Mesodermal cell (in vitro differentiated cells): ENCODE measurements at regions not wholly inside any gene's neighbourhood (a gene's known extent, or its start where the extent isn't known, plus 50 kb on each side); places are given as distances from the start of the nearest gene placed in this dataset.
"Not testable (repeated sequence)": the region's sequence is repeated elsewhere in the genome, so short reads cannot be mapped to it uniquely, and the experiment has no call there.

ENCODE experiments used
- H3K27ac ChIP-seq: 2 replicates; pipeline ENCODE4 v1.7.0; 2013; ENCODE audit warnings: mild to moderate bottlenecking, low read depth, low read length, moderate library complexity; ENCODE audit not compliant: severe bottlenecking
- H3K36me3 ChIP-seq: 2 replicates; pipeline ENCODE4 v1.7.1; 2013; ENCODE audit warnings: mild to moderate bottlenecking, low read length, moderate library complexity; ENCODE audit not compliant: control insufficient read depth, insufficient read depth
- H3K4me1 ChIP-seq: one replicate; pipeline ENCODE4 v1.7.1; 2013; ENCODE audit warnings: mild to moderate bottlenecking, low read length; ENCODE audit not compliant: insufficient read depth, control insufficient read depth, poor library complexity, severe bottlenecking
- H3K4me3 ChIP-seq: 2 replicates; pipeline ENCODE4 v1.7.0; 2013; ENCODE audit warnings: low read length, control low read depth, mild to moderate bottlenecking; ENCODE audit not compliant: insufficient read depth, poor library complexity, severe bottlenecking; ENCODE audit errors: extremely low read depth
- H3K9me3 ChIP-seq: 2 replicates; pipeline ENCODE4 v1.7.1; 2013; ENCODE audit warnings: mild to moderate bottlenecking, low read length, moderate library complexity; ENCODE audit not compliant: control insufficient read depth
- WGBS, 2 experiments: methylation state at CpG; one replicate each; pipeline ENCODE4 v1.1.5; 2013; ENCODE audit warnings: missing lambda C conversion rate in 2 of 2; ENCODE audit not compliant: insufficient coverage in 2 of 2; 5-methylcytosine and 5-hydroxymethylcytosine counted together

DNA sequence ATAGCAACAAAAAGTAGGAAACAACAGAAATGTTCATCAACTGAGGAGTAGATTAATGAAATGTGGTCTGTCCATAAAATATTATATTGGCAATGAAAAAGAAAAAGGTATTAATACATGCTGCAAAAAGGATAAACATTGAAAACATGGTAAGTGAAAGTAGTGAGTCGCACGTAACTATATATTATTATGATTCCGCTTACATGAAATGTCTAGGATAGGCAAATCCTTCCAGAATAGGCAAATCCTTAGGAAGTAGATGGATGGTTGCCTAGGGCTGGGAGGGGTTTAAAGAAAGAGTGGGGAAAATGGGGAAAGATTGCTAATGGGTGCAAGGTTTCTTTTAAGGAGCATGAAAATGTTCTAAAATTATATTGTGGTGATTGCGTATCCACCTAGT is 198.1 kb upstream of the WSB1 start:
- WGBS, 2 experiments: 96% methylated on average over 3 of the region's 4 CpGs; no CpG with 5 or more reads in 1 of the 2 experiments
- H3K4me1 ChIP-seq, H3K27ac ChIP-seq, H3K4me3 ChIP-seq, H3K36me3 ChIP-seq: not testable (repeated sequence)
- H3K9me3 ChIP-seq: peaks cover 16% of the 10 kb centered on the region

DNA sequence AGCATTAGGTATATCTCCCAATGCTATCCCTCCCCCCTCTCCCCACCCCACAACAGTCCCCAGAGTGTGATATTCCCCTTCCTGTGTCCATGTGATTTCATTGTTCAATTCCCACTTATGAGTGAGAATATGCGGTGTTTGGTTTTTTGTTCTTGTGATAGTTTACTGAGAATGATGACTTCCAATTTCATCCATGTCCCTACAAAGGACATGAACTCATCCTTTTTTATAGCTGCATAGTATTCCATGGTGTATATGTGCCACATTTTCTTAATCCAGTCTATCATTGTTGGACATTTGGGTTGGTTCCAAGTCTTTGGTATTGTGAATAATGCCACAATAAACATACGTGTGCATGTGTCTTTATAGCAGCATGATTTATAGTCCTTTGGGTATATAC is 194.6 kb upstream of the WSB1 start:
- not testable (repeated sequence) for H3K27ac ChIP-seq, H3K36me3 ChIP-seq, H3K4me1 ChIP-seq, H3K4me3 ChIP-seq, H3K9me3 ChIP-seq
- WGBS, 2 experiments: no CpG with 5 or more reads among the region's 2 CpGs

DNA sequence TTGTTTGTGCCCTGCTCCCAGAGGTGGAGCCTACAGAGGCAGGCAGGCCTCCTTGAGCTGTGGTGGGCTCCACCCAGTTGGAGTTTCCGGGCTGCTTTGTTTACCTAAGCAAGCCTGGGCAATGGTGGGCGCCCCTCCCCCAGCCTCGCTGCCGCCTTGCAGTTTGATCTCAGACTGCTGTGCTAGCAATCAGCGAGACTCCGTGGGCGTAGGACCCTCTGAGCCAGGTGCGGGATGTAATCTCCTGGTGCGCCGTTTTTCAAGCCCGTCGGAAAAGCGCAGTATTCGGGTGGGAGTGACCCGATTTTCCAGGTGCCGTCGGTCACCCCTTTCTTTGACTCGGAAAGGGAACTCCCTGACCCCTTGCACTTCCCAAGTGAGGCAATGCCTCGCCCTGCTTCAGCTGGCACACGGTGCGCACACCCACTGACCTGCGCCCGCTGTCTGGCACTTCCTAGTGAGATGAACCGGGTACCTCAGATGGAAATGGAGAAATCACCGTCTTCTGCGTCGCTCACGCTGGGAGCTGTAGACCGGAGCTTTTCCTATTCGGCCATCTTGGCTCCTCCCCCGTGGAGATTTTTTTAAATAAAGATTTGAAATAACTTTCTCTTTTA is 189.2 kb upstream of the WSB1 start:
- H3K4me3 ChIP-seq, H3K36me3 ChIP-seq, H3K4me1 ChIP-seq, H3K27ac ChIP-seq: not testable (repeated sequence)
- WGBS, 2 experiments: 78 to 93% methylated on average over 7 to 13 of the region's 31 CpGs
- peaks cover 17% of the 10 kb centered on the region for H3K9me3 ChIP-seq

DNA sequence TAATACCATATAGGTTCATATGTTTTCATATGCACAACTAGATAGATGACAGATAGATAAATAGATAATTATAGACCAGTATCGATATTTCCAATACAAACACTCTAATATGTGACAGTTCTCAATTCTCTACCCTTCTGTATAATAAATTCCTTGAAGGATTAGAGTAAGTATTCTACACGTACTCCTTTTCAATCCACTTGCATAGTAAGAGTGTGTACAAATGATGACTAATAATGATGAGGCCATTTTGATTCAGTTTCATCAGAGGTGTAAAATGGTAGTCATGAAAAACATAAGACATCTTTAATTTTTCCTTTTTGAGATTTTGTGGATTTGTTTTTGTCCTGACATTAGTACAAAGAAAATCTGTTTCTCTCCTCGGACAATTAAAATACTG is 188.3 kb upstream of the WSB1 start:
- Histone ChIP-seq H3K27ac (no peak overlapping the region), H3K4me1 (no peaks in the 10 kb centered on the region), H3K9me3 (peaks cover 17% of the 10 kb centered on the region), H3K4me3 (no peak overlapping the region), H3K36me3 (no peaks in the 10 kb centered on the region)
- no CpG with 5 or more reads among the region's 3 CpGs for WGBS, 2 experiments

DNA sequence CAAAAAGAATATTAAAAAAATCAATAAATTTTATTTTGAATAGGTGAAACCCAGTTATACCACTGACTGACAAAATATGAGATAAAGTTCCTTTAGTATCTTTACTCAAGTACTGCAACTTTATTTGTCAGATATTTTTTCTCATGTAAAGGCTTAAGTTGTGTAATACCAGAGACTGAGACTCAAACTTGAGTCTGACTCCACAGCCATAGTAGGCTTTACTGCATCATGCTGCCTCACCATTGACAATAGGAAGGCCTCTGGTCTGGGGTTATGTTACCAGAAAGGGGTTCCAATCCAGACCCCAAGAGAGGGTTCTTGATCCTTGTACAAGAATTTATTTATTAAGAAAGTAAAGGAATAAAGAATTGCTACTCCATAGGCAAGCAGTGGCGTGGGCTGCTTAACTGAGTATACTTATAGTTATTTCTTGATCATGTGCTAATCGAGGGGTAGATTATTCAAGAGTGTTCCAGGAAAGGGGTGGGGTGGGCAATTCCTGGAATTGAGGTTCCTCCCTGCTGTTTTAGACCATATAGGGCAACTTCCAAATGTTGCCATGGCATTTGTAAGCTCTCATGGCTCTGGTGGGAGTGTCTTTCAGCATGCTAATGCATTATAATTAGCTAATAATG is 187.4 kb upstream of the WSB1 start:
- no peak overlapping the region for H3K4me3 ChIP-seq
- H3K27ac ChIP-seq: no peak overlapping the region
- no peaks in the 10 kb centered on the region for H3K4me1 ChIP-seq
- peaks cover 19% of the 10 kb centered on the region for H3K9me3 ChIP-seq
- no peaks in the 10 kb centered on the region for H3K36me3 ChIP-seq
- WGBS, 2 experiments: 39 to 59% methylated on average over 2 of the region's 2 CpGs

DNA sequence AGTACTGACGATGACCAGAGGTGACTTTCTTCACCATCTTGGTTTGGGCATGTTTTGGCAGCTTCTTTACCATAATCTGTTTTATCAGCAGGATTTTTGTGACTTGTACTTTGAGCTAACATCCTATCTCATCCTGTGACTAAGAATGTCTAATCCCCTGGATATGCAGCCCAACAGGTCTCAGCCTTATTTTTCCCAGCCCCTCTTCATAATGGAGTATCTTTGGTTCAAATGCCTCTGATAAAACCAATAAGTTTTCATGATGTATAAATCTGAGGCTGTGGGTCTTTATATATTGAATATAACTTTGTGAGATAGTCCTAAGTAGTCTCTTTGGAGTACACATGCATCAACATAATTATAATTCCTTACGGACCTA is 186.9 kb upstream of the WSB1 start:
- 0% methylated on average over 1 of the region's 2 CpGs; no CpG with 5 or more reads in 1 of the 2 experiments for WGBS, 2 experiments

DNA sequence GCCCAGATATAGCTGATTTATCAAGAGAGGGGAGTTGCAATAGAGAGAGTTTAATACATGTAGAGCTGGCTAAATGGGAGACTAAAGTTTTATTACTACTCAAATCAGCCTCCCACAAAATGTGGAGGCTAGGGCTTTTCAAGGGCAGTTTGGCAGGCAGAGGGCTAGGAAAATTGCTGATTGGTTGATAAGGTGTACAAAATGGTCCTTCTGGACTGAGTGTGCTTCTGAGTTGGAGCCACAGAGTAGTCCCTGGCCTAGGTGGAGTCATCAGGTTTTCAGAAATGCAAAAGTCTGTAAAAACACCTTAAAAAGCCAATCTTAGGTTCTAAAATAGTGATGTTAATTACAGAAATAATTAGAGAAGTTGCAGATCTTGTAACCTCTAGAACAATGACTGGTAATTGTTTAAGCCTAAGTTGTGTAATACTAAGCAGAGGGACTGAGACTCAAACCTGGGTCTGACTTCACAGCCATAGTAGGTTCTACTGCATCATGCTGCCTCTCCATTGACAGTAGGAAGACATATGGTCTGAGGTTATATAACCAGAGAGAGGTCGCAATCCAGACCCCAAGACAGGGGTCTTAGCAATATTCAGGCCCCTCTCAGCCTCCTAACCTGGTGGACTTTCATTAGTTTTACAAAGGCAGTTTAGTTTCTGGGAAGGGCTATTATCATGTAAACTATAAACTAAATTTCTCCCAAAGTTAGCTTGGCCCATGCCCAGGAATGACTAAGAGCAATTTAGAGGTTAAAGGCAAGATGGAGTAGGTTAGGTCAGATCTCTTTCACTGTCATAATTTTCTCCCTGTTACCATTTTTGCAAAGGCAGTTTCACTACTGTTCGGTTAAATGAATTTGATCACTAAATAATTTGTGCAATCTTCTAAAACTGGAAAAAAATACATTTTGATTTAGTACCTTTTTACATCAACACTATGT is 186.3 kb upstream of the WSB1 start:
- H3K36me3 ChIP-seq, H3K4me3 ChIP-seq, H3K27ac ChIP-seq, H3K4me1 ChIP-seq: not testable (repeated sequence)
- H3K9me3 ChIP-seq: peaks cover 26% of the 10 kb centered on the region
- no CpG with 5 or more reads among the region's 2 CpGs for WGBS, 2 experiments

More for the DNA sequence above, 186.9 kb upstream of the WSB1 start:
- H3K4me1 ChIP-seq: no peaks in the 10 kb centered on the region
- no peak overlapping the region for H3K4me3 ChIP-seq
- H3K27ac ChIP-seq: no peak overlapping the region
- H3K36me3 ChIP-seq: no peaks in the 10 kb centered on the region
- peaks cover 25% of the 10 kb centered on the region for H3K9me3 ChIP-seq

DNA sequence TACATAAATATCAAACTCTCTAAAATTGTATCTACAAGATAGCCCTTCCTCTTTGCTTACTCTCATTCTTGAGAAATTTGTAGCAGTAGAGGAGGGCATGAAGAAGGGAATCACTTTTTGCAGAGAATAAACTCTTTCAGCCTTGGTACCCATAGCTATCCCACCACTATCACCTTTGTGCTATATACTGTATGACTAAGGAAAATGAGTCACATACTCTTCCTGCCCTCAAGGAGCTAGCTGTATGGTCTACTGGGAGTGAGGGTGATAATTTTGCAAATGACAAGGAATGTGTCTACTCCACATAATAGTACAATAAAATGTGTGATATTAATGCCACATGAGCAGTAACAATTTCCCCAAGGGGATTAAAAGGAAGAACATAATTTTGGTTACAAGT is 184.6 kb upstream of the WSB1 start:
- H3K27ac ChIP-seq: no peak overlapping the region
- H3K9me3 ChIP-seq: peaks cover 26% of the 10 kb centered on the region
- H3K36me3 ChIP-seq: no peaks in the 10 kb centered on the region
- H3K4me1 ChIP-seq: no peaks in the 10 kb centered on the region
- H3K4me3 ChIP-seq: no peak overlapping the region

DNA sequence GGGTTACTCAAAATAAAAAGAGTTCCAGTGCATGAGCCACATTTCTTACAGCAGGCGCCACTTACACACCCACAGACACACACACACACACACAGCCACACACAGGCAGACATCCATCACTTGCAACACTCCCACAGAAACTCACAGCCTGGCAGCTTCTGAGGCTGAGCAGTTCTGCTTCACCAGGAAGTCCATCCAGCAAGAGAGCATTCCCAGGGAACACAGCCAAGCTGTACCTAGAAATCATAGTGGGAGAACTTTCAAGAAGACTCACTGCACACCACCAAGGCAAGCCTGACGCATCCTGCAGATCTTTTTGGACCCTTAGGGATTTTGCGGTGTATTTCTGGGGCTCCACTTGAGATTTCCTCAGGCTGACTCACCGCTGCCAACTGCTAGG is 140.9 kb upstream of the WSB1 start:
- H3K4me1 ChIP-seq: no peaks in the 10 kb centered on the region
- no peak overlapping the region for H3K27ac ChIP-seq
- peaks cover 48% of the 10 kb centered on the region for H3K9me3 ChIP-seq
- WGBS, 2 experiments: 60 to 71% methylated on average over 3 to 4 of the region's 4 CpGs
- no peak overlapping the region for H3K4me3 ChIP-seq
- no peaks in the 10 kb centered on the region for H3K36me3 ChIP-seq

DNA sequence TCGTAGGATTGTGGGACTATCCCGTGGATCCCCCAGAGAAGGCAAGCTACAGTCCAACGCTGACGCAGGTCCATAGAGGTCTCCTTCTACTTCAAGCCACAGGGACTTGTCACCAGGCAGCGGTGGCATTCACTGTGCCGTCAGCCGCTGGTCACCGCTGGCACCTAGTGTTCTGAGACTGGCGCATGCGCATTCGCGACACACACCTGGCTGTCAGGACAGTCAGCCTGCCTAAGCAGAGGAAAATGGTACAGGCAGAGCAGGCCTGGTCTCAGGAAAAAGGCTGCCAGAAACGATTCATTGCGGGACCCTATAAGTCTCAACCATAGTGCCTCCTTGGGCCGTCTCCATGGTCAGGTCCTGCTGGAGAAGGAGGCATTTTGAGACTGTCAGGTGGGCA is 138.0 kb upstream of the WSB1 start:
- H3K4me3 ChIP-seq: no peak overlapping the region
- H3K9me3 ChIP-seq: peaks cover 64% of the 10 kb centered on the region
- H3K27ac ChIP-seq: no peak overlapping the region
- H3K36me3 ChIP-seq: no peaks in the 10 kb centered on the region
- WGBS, 2 experiments: 90 to 94% methylated on average over 13 to 14 of the region's 15 CpGs
- no peaks in the 10 kb centered on the region for H3K4me1 ChIP-seq

DNA sequence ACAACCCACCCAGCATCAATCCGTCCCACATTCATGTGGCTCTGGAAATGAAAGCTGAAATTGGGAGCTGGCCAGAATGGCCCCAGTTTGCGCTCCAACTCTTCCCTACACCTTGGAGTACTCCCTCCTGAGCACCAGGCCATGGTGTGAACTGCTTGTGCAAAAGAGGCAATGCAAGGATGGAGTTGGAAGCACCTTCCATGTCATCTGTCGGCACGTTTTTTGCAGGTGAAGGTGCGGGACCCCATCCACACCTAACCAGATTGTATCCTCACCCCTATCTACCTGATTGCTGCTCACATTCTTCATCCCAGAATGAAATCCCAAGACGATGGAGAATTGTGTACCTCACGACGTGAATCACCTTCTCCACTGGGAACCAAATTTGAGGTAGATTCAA is 136.6 kb upstream of the WSB1 start:
- peaks cover 64% of the 10 kb centered on the region for H3K9me3 ChIP-seq
- no peaks in the 10 kb centered on the region for H3K36me3 ChIP-seq
- H3K4me1 ChIP-seq: no peaks in the 10 kb centered on the region
- no peak overlapping the region for H3K27ac ChIP-seq
- 70 to 77% methylated on average over 6 to 8 of the region's 8 CpGs for WGBS, 2 experiments
- H3K4me3 ChIP-seq: no peak overlapping the region
